ENCODE measurements at regions not wholly inside any gene's neighbourhood (a gene's known extent, or its start where the extent isn't known, plus 50 kb on each side); places are given as distances from the start of the nearest gene placed in this dataset.
"Not testable (repeated sequence)": the region's sequence is repeated elsewhere in the genome, so short reads cannot be mapped to it uniquely, and the experiment has no call there.

DNA sequence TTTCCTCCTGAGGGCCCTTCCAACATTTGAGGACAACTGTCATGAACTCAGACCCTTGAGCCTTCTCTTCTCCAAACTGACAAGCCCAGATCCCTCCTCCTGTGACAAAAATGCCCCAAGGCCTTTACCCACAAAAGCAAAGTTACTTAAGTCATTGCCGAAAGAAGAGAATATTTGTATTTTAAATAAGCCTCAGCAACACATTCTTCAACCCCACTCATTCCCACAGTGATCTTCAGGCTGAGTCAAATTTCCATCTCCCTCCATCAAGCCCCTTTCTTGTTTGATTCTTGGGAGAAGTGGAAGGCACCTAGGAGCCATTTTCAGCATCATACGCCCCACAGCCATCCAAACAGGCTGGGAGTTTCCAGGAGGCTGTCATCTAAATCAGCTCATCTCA, 150.8 kb upstream of the PDE1C start:
- BruUV-seq (replicated peaks): no TSS peak
- H2AFZ ChIP-seq (ENCODE audit: low read depth, low read length, poor library complexity, severe bottlenecking): no peak overlapping the region
- no peaks in the 10 kb centered on the region for H3K4me1 ChIP-seq (ENCODE audit: control insufficient read depth in 1 of 2, insufficient read depth in 2 of 2, low read length in 2 of 2)
- no peaks in the 10 kb centered on the region for H3K9me2 ChIP-seq (ENCODE audit: insufficient read depth)
- H3K4me3 ChIP-seq (replicated peaks in 1 of 2; ENCODE audit: low read depth in 1 of 2, low read length in 2 of 2): no peak overlapping the region
- no peaks in the 10 kb centered on the region for H4K20me1 ChIP-seq (ENCODE audit: insufficient read depth)
- H3K27me3 ChIP-seq (ENCODE audit: insufficient read depth, low read length): peaks cover 65% of the 10 kb centered on the region; the same call in 1 of the 2 replicates
- no peak for ATAC-seq
- no peaks in the 10 kb centered on the region for H3K9me3 ChIP-seq (ENCODE audit: control insufficient read depth in 1 of 2, insufficient read depth in 1 of 2, low read depth in 1 of 2, low read length in 2 of 2)
- no peak for DNase-seq (ENCODE audit: low read depth, low spot score)
- POLR2A ChIA-PET: no interaction called here
- RAD21 ChIA-PET (ENCODE audit: low non-redundant PET in 1 of 2, low total read pairs in 2 of 2, uncharacterized antibody in 2 of 2, unreplicated experiment in 2 of 2): no interaction called here
- no peak overlapping the region for H3K4me2 ChIP-seq (ENCODE audit: low read length)
- H3K27ac ChIP-seq (ENCODE audit: low read depth, low read length): no peak overlapping the region
- no peaks in the 10 kb centered on the region for H3K79me2 ChIP-seq (ENCODE audit: insufficient read depth, low read length)
- H3K9ac ChIP-seq (ENCODE audit: low read length): no peak overlapping the region
- CTCF ChIA-PET: interaction anchor here (1.6 kb wide), 1 partner anchor 10 kb away, joined by 8 read pairs; no protein-coding TSS in a partner anchor
- intact Hi-C loops (cut with micrococcal nuclease): no loop called here
- TF ChIP-seq, protein P1, sequence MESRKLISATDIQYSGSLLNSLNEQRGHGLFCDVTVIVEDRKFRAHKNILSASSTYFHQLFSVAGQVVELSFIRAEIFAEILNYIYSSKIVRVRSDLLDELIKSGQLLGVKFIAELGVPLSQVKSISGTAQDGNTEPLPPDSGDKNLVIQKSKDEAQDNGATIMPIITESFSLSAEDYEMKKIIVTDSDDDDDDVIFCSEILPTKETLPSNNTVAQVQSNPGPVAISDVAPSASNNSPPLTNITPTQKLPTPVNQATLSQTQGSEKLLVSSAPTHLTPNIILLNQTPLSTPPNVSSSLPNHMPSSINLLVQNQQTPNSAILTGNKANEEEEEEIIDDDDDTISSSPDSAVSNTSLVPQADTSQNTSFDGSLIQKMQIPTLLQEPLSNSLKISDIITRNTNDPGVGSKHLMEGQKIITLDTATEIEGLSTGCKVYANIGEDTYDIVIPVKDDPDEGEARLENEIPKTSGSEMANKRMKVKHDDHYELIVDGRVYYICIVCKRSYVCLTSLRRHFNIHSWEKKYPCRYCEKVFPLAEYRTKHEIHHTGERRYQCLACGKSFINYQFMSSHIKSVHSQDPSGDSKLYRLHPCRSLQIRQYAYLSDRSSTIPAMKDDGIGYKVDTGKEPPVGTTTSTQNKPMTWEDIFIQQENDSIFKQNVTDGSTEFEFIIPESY (IDR thresholded peaks at IDR 0.05; ENCODE audit: extremely low read depth, insufficient replicate concordance, low read length): no peak
- TF ChIP-seq CBX3 (IDR thresholded peaks at IDR 0.05; ENCODE audit: low read depth): no peak
- TF ChIP-seq, protein P2, sequence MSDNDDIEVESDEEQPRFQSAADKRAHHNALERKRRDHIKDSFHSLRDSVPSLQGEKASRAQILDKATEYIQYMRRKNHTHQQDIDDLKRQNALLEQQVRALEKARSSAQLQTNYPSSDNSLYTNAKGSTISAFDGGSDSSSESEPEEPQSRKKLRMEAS (IDR thresholded peaks at IDR 0.05): no peak
- TF ChIP-seq ZNF274 (IDR thresholded peaks at IDR 0.05; ENCODE audit: low read depth, low read length): no peak
- TF ChIP-seq JUND (IDR thresholded peaks at IDR 0.05): no peak
- no peak for TF ChIP-seq YY1 (IDR thresholded peaks at IDR 0.05; ENCODE audit: extremely low read depth, insufficient replicate concordance, low read depth, low read length)
- no peak for TF ChIP-seq CEBPB (IDR thresholded peaks at IDR 0.05; ENCODE audit: low read depth)
- no peak for TF ChIP-seq POLR2A (IDR thresholded peaks at IDR 0.05; ENCODE audit: borderline replicate concordance, extremely low read depth, insufficient read depth, insufficient read length)
- no peak for TF ChIP-seq EZH2 (IDR thresholded peaks at IDR 0.05)
- TF ChIP-seq SP1 (IDR thresholded peaks at IDR 0.05; ENCODE audit: low read depth): no peak
- no peak for TF ChIP-seq POLR2AphosphoS5 (IDR thresholded peaks at IDR 0.05; ENCODE audit: low read depth, low read length)
- TF ChIP-seq SRF (IDR thresholded peaks at IDR 0.05; ENCODE audit: low read depth): no peak
- no peak for TF ChIP-seq ELF1 (IDR thresholded peaks at IDR 0.05; ENCODE audit: borderline replicate concordance, low read depth)
- H3K36me3 ChIP-seq (ENCODE audit: control insufficient read depth in 1 of 2, insufficient read depth in 2 of 2, low read length in 2 of 2): no peaks in the 10 kb centered on the region

DNA sequence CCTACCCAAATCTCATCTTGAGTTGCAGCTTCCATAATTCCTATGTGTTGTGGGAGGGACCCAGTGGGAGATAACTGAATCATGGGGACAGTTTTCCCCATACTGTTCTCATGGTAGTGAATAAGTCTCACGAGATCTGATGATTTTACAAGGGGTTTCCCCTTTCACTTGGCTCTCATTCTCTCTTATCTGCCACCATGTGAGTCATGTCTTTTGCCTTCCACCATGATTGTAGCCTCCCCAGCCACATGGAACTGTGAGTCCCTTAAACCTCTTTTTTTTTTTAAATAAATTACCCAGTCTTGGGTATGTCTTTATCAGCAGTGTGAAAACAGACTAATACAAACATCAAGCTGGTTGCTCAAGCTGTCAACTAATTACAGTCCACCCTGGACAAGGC, 149.6 kb upstream of the PDE1C start:
- intact Hi-C loops (cut with micrococcal nuclease); H3K4me1 ChIP-seq (ENCODE audit: control insufficient read depth in 1 of 2, insufficient read depth in 2 of 2, low read length in 2 of 2); H4K20me1 ChIP-seq (ENCODE audit: insufficient read depth); H3K9me2 ChIP-seq (ENCODE audit: insufficient read depth); BruUV-seq (replicated peaks); H3K36me3 ChIP-seq (ENCODE audit: control insufficient read depth in 1 of 2, insufficient read depth in 2 of 2, low read length in 2 of 2); H3K4me3 ChIP-seq (replicated peaks in 1 of 2; ENCODE audit: low read depth in 1 of 2, low read length in 2 of 2); DNase-seq (ENCODE audit: low read depth, low spot score); POLR2A ChIA-PET; H3K27ac ChIP-seq (ENCODE audit: low read depth, low read length); H2AFZ ChIP-seq (ENCODE audit: low read depth, low read length, poor library complexity, severe bottlenecking); H3K4me2 ChIP-seq (ENCODE audit: low read length); ATAC-seq; H3K79me2 ChIP-seq (ENCODE audit: insufficient read depth, low read length); H3K9me3 ChIP-seq (ENCODE audit: control insufficient read depth in 1 of 2, insufficient read depth in 1 of 2, low read depth in 1 of 2, low read length in 2 of 2); RAD21 ChIA-PET (ENCODE audit: low non-redundant PET in 1 of 2, low total read pairs in 2 of 2, uncharacterized antibody in 2 of 2, unreplicated experiment in 2 of 2); H3K9ac ChIP-seq (ENCODE audit: low read length): not testable (repeated sequence)
- H3K27me3 ChIP-seq (ENCODE audit: insufficient read depth, low read length): peaks cover 58% of the 10 kb centered on the region; the same call in 1 of the 2 replicates
- CTCF ChIA-PET: interaction anchor here (1.6 kb wide), 1 partner anchor 9 kb away, joined by 8 read pairs; no protein-coding TSS in a partner anchor

Data from HCT116 (cell line).